ENCODE measurements at regions not wholly inside any gene's neighbourhood (a gene's known extent, or its start where the extent isn't known, plus 50 kb on each side); places are given as distances from the start of the nearest gene placed in this dataset.

DNA sequence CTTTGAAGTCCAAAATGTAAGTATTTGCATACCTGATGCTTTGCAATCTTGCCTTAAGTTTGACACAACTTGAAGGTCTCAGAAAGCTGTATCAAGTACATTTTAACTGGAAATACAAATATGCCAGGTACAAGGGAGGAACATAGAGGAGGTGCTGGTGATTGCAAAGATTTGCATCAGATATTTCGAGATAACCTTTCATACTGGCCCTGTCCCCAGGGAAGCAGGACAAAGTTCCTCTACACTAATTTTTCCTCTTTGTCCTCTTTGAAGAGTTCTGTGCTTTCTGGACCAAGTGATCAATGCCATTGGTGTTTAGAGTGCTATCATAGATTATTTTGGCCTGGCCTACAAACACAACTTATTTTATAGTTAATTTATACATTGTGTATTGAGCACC lies 686.1 kb downstream of the HACE1 start:
- 64% methylated on average over 1 of the region's 1 CpG; no CpG with 5 or more reads in 1 of the 2 experiments for WGBS, 2 experiments (ENCODE audit: extremely low coverage in 1 of 2, insufficient coverage in 1 of 2, insufficient read length in 1 of 2, insufficient replicate concordance in 2 of 2, low coverage in 1 of 2, low lambda C conversion rate in 2 of 2, missing lambda C conversion rate in 1 of 2)
- H4K5ac ChIP-seq (ENCODE audit: insufficient read length, low read depth, low read length): no peak overlapping the region
- no peaks in the 10 kb centered on the region for H4K20me1 ChIP-seq (replicated peaks in 1 of 2; ENCODE audit: control insufficient read depth in 1 of 2, insufficient read depth in 2 of 2, low read length in 2 of 2)
- no peaks in the 10 kb centered on the region for H3K23me2 ChIP-seq (ENCODE audit: low read depth, low read length)
- no peaks in the 10 kb centered on the region for H3K4me1 ChIP-seq (replicated peaks in 1 of 4; ENCODE audit: control insufficient read depth in 3 of 4, insufficient read depth in 4 of 4, low read length in 3 of 4)
- no peak overlapping the region for H4K91ac ChIP-seq (replicated peaks; ENCODE audit: insufficient read length, low read length)
- H3K4me2 ChIP-seq (ENCODE audit: insufficient read depth in 1 of 2, low read depth in 2 of 2, low read length in 2 of 2): no peak overlapping the region
- no peaks in the 10 kb centered on the region for H3K79me1 ChIP-seq (ENCODE audit: low read depth, low read length)
- H2BK20ac ChIP-seq (ENCODE audit: low read length): no peak overlapping the region
- no peaks in the 10 kb centered on the region for H3K36me3 ChIP-seq (ENCODE audit: control insufficient read depth in 2 of 4, insufficient read depth in 4 of 4, low read length in 3 of 4)
- H3K4me3 ChIP-seq (ENCODE audit: extremely low read depth in 1 of 4, insufficient read depth in 2 of 4, low read depth in 3 of 4, low read length in 4 of 4): no peak overlapping the region
- FAIRE-seq (no peak), DNase-seq (ENCODE audit: low read depth in 1 of 2, low spot score in 2 of 2) (no peak)
- H3K27me3 ChIP-seq (replicated peaks in 1 of 4; ENCODE audit: control insufficient read depth in 3 of 4, extremely low read depth in 1 of 4, insufficient read depth in 3 of 4, low read length in 3 of 4): no peaks in the 10 kb centered on the region
- no peak overlapping the region for H2BK120ac ChIP-seq (replicated peaks; ENCODE audit: low read depth, low read length)
- H2AFZ ChIP-seq (ENCODE audit: low read length): 0 out of 2 replicates have a peak overlapping the region, but pooled peaks have one; percentile 47
- H3K4ac ChIP-seq (replicated peaks; ENCODE audit: insufficient read length, low read depth, low read length): no peak overlapping the region
- no peaks in the 10 kb centered on the region for H3K9me3 ChIP-seq (ENCODE audit: insufficient read depth in 2 of 2, low read depth in 1 of 2, low read length in 1 of 2)
- no peak overlapping the region for H4K8ac ChIP-seq (ENCODE audit: extremely low read depth, insufficient read depth, low read length)
- ChIA-PET CTCF (ENCODE audit: partially characterized antibody) (no interaction called here), POLR2A (ENCODE audit: partially characterized antibody) (no interaction called here)
- H3K23ac ChIP-seq (ENCODE audit: insufficient read length): no peak overlapping the region
- no peak overlapping the region for H2AK5ac ChIP-seq (ENCODE audit: low read depth, low read length)
- H2BK15ac ChIP-seq (ENCODE audit: low read length): no peak overlapping the region
- H2BK5ac ChIP-seq (ENCODE audit: low read depth, low read length): no peak overlapping the region
- H3K79me2 ChIP-seq (ENCODE audit: control insufficient read depth in 1 of 2, insufficient read depth in 2 of 2, low read length in 2 of 2): no peaks in the 10 kb centered on the region
- no peak overlapping the region for H3K14ac ChIP-seq (ENCODE audit: insufficient read length)
- H2BK12ac ChIP-seq (ENCODE audit: low read depth, low read length): no peak overlapping the region
- no peak overlapping the region for H3K9ac ChIP-seq (replicated peaks in 1 of 4; ENCODE audit: extremely low read depth in 1 of 4, low read depth in 3 of 4, low read length in 3 of 4)
- no peak overlapping the region for H3K18ac ChIP-seq (ENCODE audit: extremely low read depth, low read length)
- H3K56ac ChIP-seq (replicated peaks; ENCODE audit: insufficient read length, low read depth, low read length): no peak overlapping the region
- no peak overlapping the region for H3K27ac ChIP-seq (ENCODE audit: low read depth, low read length)
- TF ChIP-seq KDM4A (IDR thresholded peaks at IDR 0.05; ENCODE audit: low read depth, low read length, severe bottlenecking) (no peak), RNF2 (IDR thresholded peaks at IDR 0.05; ENCODE audit: borderline replicate concordance, low read depth, low read length, missing control alignments, poor library complexity, severe bottlenecking) (no peak), HDAC6 (IDR thresholded peaks at IDR 0.05; ENCODE audit: low read depth, low read length) (no peak), ASH2L (IDR thresholded peaks at IDR 0.05; ENCODE audit: low read length) (no peak), RAD21 (IDR thresholded peaks at IDR 0.05 in 1 of 2, conservative IDR thresholded peaks at IDR 0.05 in 1 of 2; ENCODE audit: low read depth in 2 of 2, low read length in 2 of 2) (no peak), CTBP2 (IDR thresholded peaks at IDR 0.05; ENCODE audit: borderline replicate concordance, insufficient read depth, insufficient read length, low read length) (no peak), SUZ12 (IDR thresholded peaks at IDR 0.05; ENCODE audit: low read length) (no peak), SIN3A (conservative IDR thresholded peaks at IDR 0.05 in 1 of 2, IDR thresholded peaks at IDR 0.05 in 1 of 2; ENCODE audit: low read depth in 1 of 2, low read length in 2 of 2) (no peak), CBX8 (IDR thresholded peaks at IDR 0.05; ENCODE audit: borderline replicate concordance, low read depth, low read length) (no peak), TAF7 (optimal IDR thresholded peaks at IDR 0.05; ENCODE audit: borderline replicate concordance, low read depth, low read length) (no peak), JUN (IDR thresholded peaks at IDR 0.05; ENCODE audit: low read depth, low read length) (no peak)
- TF ChIP-seq, protein P1, sequence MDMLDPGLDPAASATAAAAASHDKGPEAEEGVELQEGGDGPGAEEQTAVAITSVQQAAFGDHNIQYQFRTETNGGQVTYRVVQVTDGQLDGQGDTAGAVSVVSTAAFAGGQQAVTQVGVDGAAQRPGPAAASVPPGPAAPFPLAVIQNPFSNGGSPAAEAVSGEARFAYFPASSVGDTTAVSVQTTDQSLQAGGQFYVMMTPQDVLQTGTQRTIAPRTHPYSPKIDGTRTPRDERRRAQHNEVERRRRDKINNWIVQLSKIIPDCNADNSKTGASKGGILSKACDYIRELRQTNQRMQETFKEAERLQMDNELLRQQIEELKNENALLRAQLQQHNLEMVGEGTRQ (IDR thresholded peaks at IDR 0.05; ENCODE audit: low read length): no peak

All from H1 (cell line).